ENCODE measurements at regions not wholly inside any gene's neighbourhood (a gene's known extent, or its start where the extent isn't known, plus 50 kb on each side); places are given as distances from the start of the nearest gene placed in this dataset.

GRCh38 chr12:14284184-14284722 is 81.2 kb upstream of the ATF7IP start:
- no peak for DNase-seq

DNA sequence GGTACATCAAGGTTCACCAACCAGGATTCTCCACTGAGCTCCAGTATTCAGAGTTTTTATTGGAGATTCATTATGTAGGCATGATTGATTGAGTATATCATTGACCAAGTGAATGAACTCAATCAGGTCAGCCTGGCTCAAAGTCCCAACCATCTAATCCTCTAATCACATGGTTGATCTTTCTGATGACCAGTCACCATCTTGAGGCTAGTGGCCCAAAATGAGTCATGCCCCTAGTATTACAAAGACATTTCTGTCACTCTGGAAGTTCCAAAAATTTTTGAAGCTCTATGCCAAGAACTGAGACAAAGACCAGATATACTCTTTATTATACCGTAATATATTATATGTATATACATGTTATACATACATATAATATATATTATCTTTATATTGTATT is 75.9 kb upstream of the ATF7IP start:
- DNase-seq = no peak

- no peak for DNase-seq
These were observed 74.5 kb upstream of the ATF7IP start for GRCh38 chr12:14290951-14291350.

DNA sequence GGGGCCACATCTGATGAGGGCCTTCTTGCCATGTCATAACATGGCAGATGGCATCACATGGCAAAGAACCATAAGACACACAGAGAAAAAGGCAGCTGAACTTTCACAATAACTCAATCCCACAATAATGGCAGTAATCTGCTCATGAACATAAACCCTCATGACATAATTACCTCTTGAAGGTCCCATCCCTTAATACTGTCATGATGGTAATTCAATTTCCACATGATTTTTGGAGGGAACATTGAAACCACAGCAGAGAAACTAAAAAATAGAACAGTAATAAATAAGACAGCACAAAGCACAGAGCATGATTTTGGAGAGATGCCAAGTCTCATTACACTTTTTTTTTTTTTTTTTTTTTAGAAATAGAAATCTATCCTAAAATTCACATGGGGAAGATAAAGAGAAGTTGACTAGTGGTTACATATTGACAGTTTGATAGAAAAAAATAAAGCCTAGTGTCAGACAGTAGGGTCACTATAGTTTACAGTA is 61.8 kb upstream of the ATF7IP start:
- DNase-seq = no peak

- no peak for DNase-seq
These were observed 58.5 kb upstream of the ATF7IP start for GRCh38 chr12:14307004-14307403.

DNA sequence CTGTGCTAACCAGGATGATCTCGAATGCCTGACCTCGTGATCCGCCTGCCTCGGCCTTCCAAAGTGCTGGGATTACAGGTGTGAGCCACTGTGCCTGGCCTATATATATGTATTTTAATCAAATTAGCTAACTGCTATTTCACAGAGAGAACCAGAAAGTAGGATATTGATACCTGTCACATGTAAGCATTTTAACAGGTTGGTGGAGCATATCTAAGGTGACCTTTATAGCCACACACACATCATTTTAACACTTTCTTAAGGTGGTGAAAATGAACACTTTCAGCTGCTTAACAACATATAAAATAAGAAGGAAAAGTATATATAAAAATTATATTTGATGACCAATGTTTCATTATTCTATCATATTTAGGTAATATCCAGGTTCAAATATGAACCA is 57.0 kb upstream of the ATF7IP start:
- no peak for DNase-seq

DNA sequence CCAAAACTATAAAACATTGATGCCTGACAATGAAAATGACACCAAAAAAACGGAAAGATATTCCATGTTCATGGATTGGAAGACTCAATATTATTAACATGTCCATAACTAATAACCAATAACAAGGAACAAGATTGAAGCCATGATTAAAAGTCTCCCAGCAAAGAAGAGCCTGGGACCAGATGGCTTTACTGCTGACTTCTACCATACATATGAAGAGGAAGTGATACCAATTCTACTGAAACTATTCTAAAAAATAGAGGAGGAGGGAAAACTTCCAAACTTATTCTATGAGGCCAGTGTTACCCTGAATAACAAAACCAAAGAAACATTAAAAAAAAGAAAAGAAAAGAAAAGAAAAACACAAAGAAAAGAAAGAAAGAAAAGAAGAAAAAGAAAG is 54.6 kb upstream of the ATF7IP start:
- DNase-seq = no peak

- no peak for DNase-seq
These were observed 51.9 kb upstream of the ATF7IP start for GRCh38 chr12:14313379-14314138.

GRCh38 chr12:14314801-14315200 is 50.7 kb upstream of the ATF7IP start:
- no peak for DNase-seq

DNA sequence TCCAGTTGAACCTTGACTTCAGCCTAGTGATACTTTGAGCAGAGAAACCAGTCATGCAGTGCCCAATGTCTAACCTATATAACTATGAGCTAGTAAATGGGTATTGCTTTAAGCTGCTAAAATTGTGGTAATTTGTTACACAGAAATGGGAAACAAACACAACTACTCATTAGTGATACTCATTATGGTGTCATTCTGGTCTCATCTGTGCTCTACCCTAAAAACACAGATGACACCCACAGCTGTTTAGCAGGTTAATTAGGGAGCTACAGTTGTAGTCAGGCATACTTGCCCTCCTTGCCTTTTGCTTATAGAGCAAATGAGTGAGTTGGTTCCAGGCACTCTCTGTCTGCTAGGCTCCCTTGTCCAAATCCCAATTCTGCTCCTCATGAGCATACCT is 50.0 kb upstream of the ATF7IP start:
- no peak for DNase-seq
